ENCODE measurements at regions not wholly inside any gene's neighbourhood (a gene's known extent, or its start where the extent isn't known, plus 50 kb on each side); places are given as distances from the start of the nearest gene placed in this dataset.
A peak's percentile ranks its signal among the peaks of the same experiment; 100 is the strongest.
"Not testable (repeated sequence)": the region's sequence is repeated elsewhere in the genome, so short reads cannot be mapped to it uniquely, and the experiment has no call there.

DNA sequence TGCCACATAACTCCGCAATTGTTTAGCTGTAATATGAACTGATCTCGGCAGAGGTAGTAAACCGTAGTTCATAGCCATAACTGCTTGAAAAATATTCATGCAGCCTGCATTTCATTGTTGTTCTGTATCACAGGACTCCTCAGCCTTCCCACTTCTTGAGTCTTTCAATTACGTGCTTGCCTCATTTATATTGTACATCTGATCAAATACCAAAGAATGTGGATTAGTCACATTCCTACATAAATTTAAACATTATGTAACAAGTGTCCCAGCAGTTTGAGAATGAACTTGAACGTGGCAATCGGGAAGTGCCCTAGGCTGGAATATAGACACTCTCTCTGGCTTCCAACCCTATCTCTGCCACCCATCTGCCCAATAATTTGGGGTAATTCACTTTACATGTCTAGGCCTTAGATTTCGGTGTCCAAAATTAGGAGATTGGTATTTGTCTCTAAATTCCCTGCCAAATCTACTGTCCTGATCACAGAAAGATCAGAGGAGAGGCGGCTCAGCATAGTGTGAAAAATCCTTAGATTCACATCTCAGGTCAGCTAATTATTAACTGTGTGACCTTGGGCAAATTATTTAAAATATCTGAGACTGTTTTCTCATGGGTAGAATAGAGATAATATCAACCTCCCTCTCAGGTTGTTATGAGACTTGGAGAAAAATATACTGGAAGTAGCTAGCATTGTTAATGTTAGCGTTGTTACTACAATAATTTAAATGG, 215.1 kb upstream of the RFX3 start:
- H3K4me3 Mint-ChIP-seq, result no peak overlapping the region
- H3K36me3 Mint-ChIP-seq, result peaks cover 1% of the 10 kb centered on the region
- H3K27ac Mint-ChIP-seq, result no peak overlapping the region
- peaks cover 10% of the 10 kb centered on the region for H3K4me1 Mint-ChIP-seq
- peaks cover 4% of the 10 kb centered on the region for H3K27me3 Mint-ChIP-seq
- DNase-seq, result no peak
- peaks cover 7% of the 10 kb centered on the region for H3K9me3 Mint-ChIP-seq

DNA sequence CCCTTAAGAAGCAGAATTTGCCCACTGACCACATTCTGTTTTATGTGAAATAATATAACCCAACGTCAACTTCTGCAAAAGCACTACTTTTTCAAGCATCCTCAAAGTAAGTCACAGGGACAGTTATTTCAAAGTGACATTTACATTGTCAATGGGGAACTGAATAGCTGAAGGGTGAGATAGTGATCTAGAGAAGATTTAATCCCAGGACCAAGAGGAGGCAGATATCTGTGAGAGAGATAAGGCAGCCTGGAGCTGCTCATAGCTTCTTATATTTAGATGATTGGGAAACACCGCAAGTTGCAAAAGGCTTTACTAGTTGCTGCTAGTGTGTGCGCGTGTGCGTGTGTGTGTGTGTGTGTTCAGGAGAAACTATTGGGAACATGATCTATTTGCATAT, 210.4 kb upstream of the RFX3 start:
- H3K9me3 Mint-ChIP-seq, result no peaks in the 10 kb centered on the region
- DNase-seq, result no peak
- no peaks in the 10 kb centered on the region for H3K36me3 Mint-ChIP-seq
- peaks cover 4% of the 10 kb centered on the region for H3K27me3 Mint-ChIP-seq
- H3K4me1 Mint-ChIP-seq, result peaks cover 18% of the 10 kb centered on the region
- no peak overlapping the region for H3K4me3 Mint-ChIP-seq
- no peak overlapping the region for H3K27ac Mint-ChIP-seq

DNA sequence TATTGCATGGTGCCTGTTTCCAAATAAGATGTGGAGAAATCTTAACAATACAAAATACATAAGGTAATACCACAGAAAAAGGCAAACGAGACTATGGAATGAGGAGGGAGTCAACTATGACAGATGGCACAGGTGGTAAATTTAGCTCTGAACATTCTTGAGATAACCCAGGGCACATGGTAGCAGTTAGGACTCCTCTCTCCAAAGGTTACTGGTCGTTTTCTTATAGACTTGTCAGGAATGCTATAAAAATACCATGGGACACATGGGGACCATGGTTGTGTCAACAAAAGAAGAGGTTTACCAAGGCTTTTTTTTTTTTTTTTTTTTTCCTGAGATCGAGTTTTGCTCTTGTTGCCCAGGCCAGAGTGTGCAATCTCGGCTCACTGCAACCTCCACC, 209.4 kb upstream of the RFX3 start:
- DNase-seq, result no peak
- no peak overlapping the region for H3K27ac Mint-ChIP-seq
- no peak overlapping the region for H3K4me3 Mint-ChIP-seq
- H3K4me1 Mint-ChIP-seq, result peaks cover 24% of the 10 kb centered on the region
- no peaks in the 10 kb centered on the region for H3K9me3 Mint-ChIP-seq
- H3K36me3 Mint-ChIP-seq, result no peaks in the 10 kb centered on the region
- peaks cover 4% of the 10 kb centered on the region for H3K27me3 Mint-ChIP-seq

DNA sequence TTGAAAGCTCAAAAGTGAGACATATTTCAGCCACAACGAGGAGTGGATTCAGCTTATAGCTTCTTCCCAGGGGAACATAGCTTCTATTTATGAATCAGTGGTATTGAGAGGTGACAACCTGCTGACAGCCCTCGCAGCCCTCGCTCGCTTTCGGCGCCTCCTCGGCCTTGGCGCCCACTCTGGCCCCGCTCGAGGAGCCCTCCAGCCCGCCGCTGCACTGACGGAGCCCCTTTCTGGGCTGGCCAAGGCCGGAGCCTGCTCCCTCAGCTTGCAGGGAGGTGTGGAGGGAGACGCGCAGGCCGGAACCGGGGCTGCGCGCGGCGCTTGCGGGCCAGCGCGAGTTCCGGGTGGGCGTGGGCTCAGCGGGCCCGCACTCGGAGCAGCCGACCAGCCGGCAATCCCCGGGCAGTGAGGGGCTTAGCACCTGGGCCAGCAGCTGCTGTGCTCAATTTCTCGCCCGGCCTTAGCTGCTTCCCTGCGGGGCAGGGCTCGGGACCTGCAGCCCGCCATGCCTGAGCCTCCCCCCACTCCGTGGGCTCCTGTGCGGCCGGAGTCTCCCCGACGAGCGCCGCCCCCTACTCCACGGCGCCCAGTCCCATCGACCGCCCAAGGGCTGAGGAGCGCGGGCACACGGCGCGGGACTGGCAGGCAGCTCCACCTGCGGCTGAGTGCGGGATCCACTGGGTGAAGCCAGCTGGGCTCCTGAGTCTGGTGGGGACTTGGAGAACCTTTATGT, 207.9 kb upstream of the RFX3 start:
- H3K4me3 Mint-ChIP-seq, H3K36me3 Mint-ChIP-seq, DNase-seq, H3K27ac Mint-ChIP-seq, H3K27me3 Mint-ChIP-seq, H3K9me3 Mint-ChIP-seq: not testable (repeated sequence)
- peaks cover 22% of the 10 kb centered on the region for H3K4me1 Mint-ChIP-seq

DNA sequence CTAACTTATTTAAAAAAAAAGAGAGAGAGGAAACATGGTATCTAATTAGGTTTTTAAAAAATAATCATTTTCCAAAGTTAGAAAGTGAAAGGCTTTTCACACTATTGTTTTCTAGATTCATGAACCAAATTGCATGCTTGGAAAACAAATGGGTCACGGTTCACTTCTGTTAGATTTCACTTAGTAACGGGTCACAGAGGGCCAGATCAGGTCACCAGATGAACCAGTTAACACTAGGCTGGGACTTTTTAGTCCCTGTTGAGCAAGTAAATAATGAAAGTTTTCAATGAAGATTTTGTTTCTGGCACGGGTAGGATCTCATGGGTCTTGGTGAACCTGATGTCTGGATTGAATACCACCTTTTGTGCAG, 207.2 kb upstream of the RFX3 start:
- Mint-ChIP-seq H3K27ac (no peak overlapping the region), H3K4me1 (peaks cover 22% of the 10 kb centered on the region), H3K27me3 (peaks cover 4% of the 10 kb centered on the region), H3K36me3 (no peaks in the 10 kb centered on the region), H3K9me3 (no peaks in the 10 kb centered on the region), H3K4me3 (no peak overlapping the region)
- DNase-seq, result no peak

DNA sequence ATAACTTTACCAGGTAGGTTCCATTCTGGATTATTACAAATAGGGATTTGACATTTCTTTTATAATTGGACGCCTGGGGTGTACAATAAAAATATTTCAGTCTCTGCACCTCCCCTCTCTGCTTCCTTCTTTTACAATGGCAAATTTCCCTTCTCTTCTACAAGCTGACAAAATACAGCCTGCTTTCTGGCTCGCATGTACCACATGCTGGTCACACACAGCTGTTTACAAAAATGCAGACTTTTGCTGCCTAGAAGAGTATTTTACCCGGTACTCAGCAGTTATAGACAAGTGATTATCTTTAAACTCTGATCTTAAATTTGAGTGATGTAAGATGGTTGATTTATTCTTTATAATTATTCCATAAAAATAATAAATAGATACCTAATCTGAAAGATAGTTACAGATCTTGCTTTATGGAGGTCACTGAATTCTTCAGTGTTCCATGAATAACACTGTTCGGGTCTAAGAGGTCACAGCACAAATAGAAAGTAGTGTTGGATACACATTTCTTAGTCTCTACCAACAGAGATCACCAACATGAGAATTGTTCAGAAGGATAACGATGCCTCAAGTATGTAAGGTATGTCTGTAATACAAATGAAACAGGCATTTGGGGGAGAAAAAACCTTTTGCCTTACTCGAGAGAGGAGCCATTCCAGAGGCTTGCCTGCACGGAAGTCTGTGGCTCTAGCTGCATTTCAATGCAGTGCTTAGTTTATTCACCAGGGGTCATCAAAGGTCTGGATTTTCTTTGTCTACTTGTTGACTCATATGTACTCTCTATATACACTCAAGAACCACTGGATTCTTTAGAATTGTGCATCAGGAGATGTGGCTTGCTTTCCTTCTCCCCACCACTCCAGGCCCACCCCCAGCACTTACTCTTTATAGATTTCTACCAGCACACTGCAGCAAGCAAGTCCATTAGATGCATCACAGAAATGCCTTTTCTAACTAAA, 206.6 kb upstream of the RFX3 start:
- no peak overlapping the region for H3K27ac Mint-ChIP-seq
- H3K4me3 Mint-ChIP-seq, result peak overlapping the region; percentile 29
- peaks cover 22% of the 10 kb centered on the region for H3K4me1 Mint-ChIP-seq
- no peaks in the 10 kb centered on the region for H3K9me3 Mint-ChIP-seq
- no peaks in the 10 kb centered on the region for H3K36me3 Mint-ChIP-seq
- no peaks in the 10 kb centered on the region for H3K27me3 Mint-ChIP-seq
- DNase-seq, result peak; percentile 24

DNA sequence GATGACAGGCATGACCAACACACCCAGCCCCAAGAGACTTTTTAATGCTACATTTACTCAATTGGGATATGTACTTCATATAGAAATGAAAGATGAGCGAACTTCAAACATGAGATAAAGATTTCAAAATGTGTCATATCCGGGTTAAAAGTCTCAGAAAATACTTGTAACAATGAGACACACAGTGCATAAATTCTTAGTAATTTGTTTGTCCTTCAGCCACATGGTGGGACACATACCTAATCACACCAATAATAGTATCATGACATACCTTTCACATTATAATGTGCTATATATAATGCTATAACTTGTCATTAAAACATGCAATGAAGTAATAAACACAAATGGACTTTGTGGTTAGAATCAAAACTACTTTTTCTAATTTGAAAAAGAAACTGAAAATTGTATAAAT, 204.7 kb upstream of the RFX3 start:
- H3K27me3 Mint-ChIP-seq, result no peaks in the 10 kb centered on the region
- H3K9me3 Mint-ChIP-seq, result no peaks in the 10 kb centered on the region
- peak overlapping the region; percentile 74 for H3K27ac Mint-ChIP-seq
- H3K36me3 Mint-ChIP-seq, result no peaks in the 10 kb centered on the region
- H3K4me3 Mint-ChIP-seq, result peak overlapping the region; percentile 19
- DNase-seq, result no peak
- H3K4me1 Mint-ChIP-seq, result peaks cover 22% of the 10 kb centered on the region

DNA sequence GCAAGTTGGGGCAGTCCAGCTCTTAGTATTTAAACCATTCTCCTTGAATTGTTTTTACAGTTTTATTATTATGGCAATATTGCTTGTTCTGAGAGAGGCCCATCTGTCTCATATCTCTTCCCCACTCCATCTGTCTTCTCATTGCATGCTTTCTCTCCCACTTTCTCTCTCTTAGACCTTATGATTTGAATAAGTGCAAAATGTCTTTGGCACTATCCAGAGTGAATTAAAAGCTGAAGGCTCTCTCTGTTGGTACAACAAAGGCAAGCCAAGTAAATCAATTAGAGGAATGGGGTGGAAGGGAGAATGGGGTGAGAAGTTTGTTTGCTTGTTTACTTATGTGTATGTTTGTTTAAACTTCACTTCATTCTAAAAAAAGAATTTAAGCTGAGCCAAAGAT, 195.3 kb upstream of the RFX3 start:
- Mint-ChIP-seq H3K9me3 (no peaks in the 10 kb centered on the region), H3K27ac (no peak overlapping the region), H3K27me3 (no peaks in the 10 kb centered on the region), H3K36me3 (no peaks in the 10 kb centered on the region), H3K4me3 (no peak overlapping the region), H3K4me1 (no peaks in the 10 kb centered on the region)
- DNase-seq, result no peak

DNA sequence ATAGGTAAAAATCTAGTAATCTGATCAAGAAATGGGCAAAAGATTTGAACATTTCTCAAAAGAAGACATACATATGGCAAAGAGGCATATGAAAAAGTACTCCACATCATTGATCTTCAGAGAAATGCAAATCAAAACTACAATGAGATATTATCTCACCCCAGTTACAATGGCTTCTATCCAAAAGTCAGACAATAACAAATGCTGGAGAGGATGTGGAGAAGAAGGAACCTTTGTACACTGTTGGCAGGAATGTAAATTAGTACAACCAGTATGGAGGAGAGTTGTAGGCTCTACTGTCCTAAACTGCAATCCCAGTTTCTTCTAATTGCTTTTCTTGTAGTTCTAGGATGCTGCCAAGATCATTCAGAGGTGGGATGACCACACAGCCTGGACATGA, 193.5 kb upstream of the RFX3 start:
- Mint-ChIP-seq H3K27ac (no peak overlapping the region), H3K9me3 (no peaks in the 10 kb centered on the region), H3K4me3 (no peak overlapping the region), H3K36me3 (no peaks in the 10 kb centered on the region), H3K4me1 (no peaks in the 10 kb centered on the region), H3K27me3 (no peaks in the 10 kb centered on the region)
- DNase-seq, result no peak

DNA sequence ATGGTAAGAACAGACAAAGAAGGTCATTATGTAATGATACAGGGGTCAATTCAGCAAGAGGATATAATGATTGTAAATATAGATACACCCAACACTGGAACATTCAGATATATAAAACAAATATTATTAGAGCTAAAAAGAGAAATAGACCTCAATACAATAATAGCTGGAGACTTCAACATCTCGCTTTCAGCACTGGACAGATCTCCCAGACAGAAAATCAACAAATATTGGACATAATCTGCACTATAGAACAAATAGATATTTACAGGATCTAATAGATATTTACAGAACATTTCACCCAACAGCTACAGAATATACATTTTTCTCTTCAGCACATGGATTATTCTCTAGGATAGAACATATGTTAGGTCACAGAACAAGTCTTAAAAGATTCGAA, 190.6 kb upstream of the RFX3 start:
- Mint-ChIP-seq H3K4me3 (no peak overlapping the region), H3K9me3 (no peaks in the 10 kb centered on the region), H3K36me3 (no peaks in the 10 kb centered on the region), H3K27me3 (peaks cover 3% of the 10 kb centered on the region), H3K4me1 (no peaks in the 10 kb centered on the region), H3K27ac (no peak overlapping the region)
- no peak for DNase-seq

DNA sequence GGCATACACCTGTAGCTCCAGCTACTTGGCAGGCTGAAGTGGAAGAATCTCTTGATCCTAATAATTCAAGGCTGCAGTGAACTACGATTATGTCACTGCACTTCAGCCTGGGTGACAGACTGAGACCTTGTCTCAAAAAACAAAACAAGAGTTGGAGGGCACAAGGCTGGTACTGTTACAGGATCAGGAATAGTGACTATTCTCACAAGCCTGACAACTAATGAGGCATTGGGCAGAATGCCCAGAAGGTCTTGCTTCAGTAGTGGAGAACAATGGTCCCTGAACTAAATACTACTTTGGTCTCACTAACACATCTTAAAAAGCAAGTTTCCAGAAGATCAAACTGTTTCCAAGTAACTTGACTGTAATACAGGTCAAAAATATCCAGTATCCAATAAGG, 182.9 kb upstream of the RFX3 start:
- Mint-ChIP-seq H3K27me3 (peaks cover 3% of the 10 kb centered on the region), H3K4me1 (no peaks in the 10 kb centered on the region), H3K4me3 (no peak overlapping the region), H3K36me3 (no peaks in the 10 kb centered on the region), H3K9me3 (no peaks in the 10 kb centered on the region), H3K27ac (no peak overlapping the region)
- DNase-seq, result no peak

DNA sequence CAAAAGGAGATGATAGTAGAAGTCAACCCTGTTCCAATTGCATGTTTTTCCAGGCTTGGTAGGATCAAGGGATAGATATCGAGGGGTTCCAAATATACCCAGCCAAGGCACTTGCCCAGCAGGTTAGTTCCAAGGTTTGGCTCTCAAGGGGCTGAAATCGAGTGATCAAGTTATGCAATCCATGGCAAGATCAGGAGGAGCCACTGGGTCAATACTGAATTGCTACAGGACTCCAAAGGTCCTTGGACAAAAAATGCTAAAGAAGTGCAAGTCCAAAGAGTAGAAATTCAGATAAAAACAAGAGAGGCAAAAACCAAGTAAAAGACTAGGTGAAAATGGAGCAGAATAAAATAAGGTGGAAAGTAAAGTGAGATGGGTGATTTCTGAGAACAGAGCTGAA, 179.1 kb upstream of the RFX3 start:
- Mint-ChIP-seq H3K36me3 (no peaks in the 10 kb centered on the region), H3K4me1 (no peaks in the 10 kb centered on the region), H3K4me3 (no peak overlapping the region), H3K9me3 (no peaks in the 10 kb centered on the region), H3K27me3 (peaks cover 16% of the 10 kb centered on the region), H3K27ac (no peak overlapping the region)
- DNase-seq, result no peak

DNA sequence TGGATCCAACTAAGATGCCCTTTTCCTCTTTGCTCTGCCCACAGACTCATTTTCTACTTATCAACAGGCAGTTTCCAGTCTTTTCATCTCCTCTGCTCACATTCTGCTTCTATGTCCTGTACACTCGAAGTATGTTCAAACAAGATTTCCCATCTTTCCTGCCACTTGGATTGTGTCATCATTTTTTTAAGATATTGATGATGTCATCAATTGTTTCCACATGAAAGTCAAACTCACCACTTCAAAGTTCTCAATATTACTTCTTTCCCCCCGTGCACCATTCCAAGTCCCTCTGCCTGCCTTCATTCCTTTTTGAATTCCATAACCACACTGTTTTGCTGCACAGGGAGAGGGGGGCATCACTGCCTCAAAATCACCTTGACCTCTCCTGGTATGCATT, 175.0 kb upstream of the RFX3 start:
- no peak overlapping the region for H3K27ac Mint-ChIP-seq
- no peak for DNase-seq
- H3K9me3 Mint-ChIP-seq, result no peaks in the 10 kb centered on the region
- H3K4me3 Mint-ChIP-seq, result no peak overlapping the region
- peaks cover 20% of the 10 kb centered on the region for H3K27me3 Mint-ChIP-seq
- H3K4me1 Mint-ChIP-seq, result no peaks in the 10 kb centered on the region
- no peaks in the 10 kb centered on the region for H3K36me3 Mint-ChIP-seq

DNA sequence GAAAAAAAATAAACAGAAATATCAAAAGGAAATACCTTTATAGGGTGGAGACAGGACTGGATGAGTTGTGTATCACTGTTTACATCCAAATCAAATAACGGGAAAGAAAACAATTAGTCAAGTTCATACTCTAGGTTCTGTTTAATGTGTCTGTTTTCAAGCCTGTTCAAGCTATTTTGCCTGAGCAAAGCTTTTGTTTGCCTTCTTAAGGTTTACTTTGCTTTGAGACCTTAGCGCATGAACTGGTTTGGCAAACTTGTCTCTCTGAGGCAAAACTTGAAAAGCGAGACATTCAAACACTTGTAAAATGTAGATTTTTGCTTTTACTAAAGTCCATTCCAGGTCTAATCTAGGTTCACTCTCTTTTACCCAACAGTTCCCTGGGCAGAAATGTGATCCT, 174.1 kb upstream of the RFX3 start:
- Mint-ChIP-seq H3K36me3 (no peaks in the 10 kb centered on the region), H3K27me3 (peaks cover 20% of the 10 kb centered on the region), H3K4me1 (no peaks in the 10 kb centered on the region), H3K27ac (no peak overlapping the region), H3K4me3 (no peak overlapping the region), H3K9me3 (no peaks in the 10 kb centered on the region)
- DNase-seq, result no peak

DNA sequence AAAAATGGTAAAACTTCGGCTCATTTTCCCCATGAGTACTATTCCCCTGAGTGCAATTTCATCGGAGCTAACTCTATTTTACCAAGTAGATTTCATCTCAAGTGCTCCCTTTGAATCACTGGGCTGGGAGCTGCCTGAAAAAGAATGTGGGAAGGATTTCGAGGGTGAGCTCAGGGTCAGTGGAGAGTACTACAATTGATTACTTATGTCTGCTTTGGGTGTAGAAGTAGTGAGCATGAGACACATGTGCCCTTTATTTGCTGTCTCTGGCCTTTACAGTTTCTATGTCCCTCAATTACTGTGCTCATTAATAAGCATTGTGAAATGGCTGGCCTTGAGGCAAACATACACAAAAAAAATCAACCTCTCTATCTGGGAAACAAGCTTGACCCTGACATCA, 172.7 kb upstream of the RFX3 start:
- no peak overlapping the region for H3K4me3 Mint-ChIP-seq
- no peak overlapping the region for H3K27ac Mint-ChIP-seq
- H3K4me1 Mint-ChIP-seq, result no peaks in the 10 kb centered on the region
- no peaks in the 10 kb centered on the region for H3K36me3 Mint-ChIP-seq
- H3K27me3 Mint-ChIP-seq, result peaks cover 20% of the 10 kb centered on the region
- no peaks in the 10 kb centered on the region for H3K9me3 Mint-ChIP-seq
- DNase-seq, result no peak

Data from activated naive CD8-positive, alpha-beta T cell treated with anti-CD3 and anti-CD28 coated beads for 36 hours (primary cell).